ENCODE measurements at regions not wholly inside any gene's neighbourhood (a gene's known extent, or its start where the extent isn't known, plus 50 kb on each side); places are given as distances from the start of the nearest gene placed in this dataset.

DNA sequence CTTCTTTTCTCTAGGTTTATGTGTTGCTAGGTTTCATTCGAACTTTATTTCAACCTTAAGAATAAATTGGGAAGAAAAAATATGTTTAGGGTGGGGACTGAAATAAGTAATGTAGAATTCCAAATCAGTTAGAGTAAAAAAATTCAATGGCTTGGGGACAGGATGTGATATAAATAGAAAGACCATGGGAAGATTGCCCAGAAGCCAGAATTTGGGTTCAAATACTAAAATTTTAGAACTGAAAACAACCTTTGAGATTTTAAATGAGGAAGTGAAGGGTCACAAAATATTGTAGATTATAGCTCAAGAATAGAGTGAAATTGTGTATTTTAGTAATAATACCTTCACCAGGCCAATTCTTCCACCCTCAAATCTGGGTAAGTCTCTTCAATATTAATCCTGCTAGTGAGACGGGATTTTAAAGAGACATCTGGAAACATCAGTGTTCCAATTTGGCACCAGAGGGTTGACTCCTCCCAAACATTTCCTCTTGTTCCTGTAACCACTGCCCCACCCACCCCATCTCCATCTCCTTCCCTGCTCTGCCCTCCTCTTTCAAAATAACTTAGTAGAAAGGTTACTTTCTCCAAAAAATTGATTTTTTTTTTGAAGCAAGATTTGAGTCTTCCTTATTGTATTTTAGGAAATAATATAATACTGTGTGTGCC is 51.3 kb upstream of the FAM3C start:
- DNase-seq, result no peak

DNA sequence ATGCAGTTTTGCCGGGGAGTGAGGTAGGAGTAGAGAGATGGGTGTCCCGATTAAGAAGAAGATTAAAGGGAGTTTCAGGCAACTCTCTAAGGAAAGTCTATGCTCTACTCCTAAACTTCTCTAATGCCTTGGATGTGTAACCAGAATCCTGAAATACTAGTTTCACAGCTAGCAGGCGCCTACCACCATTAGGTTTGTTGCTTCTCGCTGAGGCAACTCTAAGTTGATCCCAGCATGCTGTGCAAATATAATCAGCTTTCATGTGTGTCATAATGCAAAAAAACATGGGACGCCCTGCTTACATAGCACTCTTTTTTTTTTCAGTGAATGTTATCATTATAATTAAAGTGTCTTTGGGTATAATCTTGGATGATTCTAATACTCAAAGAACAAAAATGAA is 50.4 kb upstream of the FAM3C start:
- no peak for DNase-seq

All from dermis blood vessel endothelial cell (primary cell).